ENCODE measurements at regions not wholly inside any gene's neighbourhood (a gene's known extent, or its start where the extent isn't known, plus 50 kb on each side); places are given as distances from the start of the nearest gene placed in this dataset.

DNA sequence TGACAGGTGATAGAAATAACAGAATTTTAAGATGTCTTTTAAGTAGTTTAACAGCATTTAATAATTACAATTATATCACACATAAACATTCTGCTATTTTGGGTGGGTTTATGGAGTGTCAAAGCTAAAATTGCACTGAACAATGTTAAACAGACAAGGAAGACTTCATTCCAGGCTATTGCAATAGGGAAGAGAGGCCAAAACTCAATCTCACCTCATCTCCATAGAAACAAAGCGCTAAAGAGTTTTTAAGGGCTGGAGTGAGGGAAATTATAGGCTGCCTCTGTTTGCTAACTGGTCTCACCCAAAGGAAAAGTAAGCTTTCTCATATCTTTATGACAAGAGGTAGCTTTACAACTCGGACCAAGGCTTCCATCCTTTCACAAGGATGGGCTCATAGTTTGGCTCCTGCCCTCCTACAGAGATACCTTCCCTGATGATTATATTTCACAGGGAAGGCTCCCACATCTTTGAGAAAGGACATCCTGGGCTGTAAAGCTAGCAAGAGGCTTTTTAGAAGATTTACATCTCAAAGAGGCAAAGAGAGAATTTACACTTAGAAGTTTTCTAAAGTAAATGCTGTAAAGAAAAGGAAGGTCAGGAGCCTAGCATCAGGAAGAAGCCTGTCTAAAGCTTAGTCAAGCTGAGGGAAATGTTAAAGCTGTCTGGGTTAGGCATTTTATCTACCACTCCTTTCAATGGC is 350.2 kb upstream of the IMPG1 start:
- no peak for DNase-seq
- peaks cover 21% of the 10 kb centered on the region for H3K9me3 Mint-ChIP-seq
- H3K27ac Mint-ChIP-seq, result no peak overlapping the region
- H3K4me3 Mint-ChIP-seq, result no peak overlapping the region
- no peaks in the 10 kb centered on the region for H3K27me3 Mint-ChIP-seq (ENCODE audit: insufficient read depth)
- no peaks in the 10 kb centered on the region for H3K4me1 Mint-ChIP-seq (ENCODE audit: low read depth)
- TF ChIP-seq, protein P1, sequence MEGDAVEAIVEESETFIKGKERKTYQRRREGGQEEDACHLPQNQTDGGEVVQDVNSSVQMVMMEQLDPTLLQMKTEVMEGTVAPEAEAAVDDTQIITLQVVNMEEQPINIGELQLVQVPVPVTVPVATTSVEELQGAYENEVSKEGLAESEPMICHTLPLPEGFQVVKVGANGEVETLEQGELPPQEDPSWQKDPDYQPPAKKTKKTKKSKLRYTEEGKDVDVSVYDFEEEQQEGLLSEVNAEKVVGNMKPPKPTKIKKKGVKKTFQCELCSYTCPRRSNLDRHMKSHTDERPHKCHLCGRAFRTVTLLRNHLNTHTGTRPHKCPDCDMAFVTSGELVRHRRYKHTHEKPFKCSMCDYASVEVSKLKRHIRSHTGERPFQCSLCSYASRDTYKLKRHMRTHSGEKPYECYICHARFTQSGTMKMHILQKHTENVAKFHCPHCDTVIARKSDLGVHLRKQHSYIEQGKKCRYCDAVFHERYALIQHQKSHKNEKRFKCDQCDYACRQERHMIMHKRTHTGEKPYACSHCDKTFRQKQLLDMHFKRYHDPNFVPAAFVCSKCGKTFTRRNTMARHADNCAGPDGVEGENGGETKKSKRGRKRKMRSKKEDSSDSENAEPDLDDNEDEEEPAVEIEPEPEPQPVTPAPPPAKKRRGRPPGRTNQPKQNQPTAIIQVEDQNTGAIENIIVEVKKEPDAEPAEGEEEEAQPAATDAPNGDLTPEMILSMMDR (IDR thresholded peaks at IDR 0.05), result no peak
- H3K36me3 Mint-ChIP-seq (ENCODE audit: low read depth), result no peaks in the 10 kb centered on the region

DNA sequence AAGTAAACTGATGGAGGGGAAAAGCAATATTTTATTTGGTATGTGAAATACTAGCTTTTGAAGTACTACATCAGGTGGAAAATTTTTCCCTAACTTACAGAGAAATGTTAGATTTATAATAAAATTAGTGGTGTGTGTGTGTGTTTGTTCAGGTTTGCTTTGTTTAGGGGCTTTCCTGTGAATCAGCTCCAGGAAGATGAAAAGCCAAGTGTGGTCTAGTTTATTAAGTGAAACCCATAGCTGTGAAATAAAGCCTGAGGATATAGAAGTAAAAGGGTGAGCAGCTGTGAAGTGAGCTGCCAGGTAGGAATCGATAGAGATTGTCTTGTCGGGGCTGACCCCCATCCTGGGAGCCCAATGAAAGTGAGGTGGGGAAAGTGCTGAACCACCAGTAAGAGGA is 347.6 kb upstream of the IMPG1 start:
- H3K4me3 Mint-ChIP-seq, result no peak overlapping the region
- H3K4me1 Mint-ChIP-seq (ENCODE audit: low read depth), result no peaks in the 10 kb centered on the region
- H3K36me3 Mint-ChIP-seq (ENCODE audit: low read depth), result no peaks in the 10 kb centered on the region
- no peaks in the 10 kb centered on the region for H3K27me3 Mint-ChIP-seq (ENCODE audit: insufficient read depth)
- DNase-seq, result no peak
- peaks cover 22% of the 10 kb centered on the region for H3K9me3 Mint-ChIP-seq
- TF ChIP-seq, protein P1 (IDR thresholded peaks at IDR 0.05), result no peak
- H3K27ac Mint-ChIP-seq, result no peak overlapping the region

DNA sequence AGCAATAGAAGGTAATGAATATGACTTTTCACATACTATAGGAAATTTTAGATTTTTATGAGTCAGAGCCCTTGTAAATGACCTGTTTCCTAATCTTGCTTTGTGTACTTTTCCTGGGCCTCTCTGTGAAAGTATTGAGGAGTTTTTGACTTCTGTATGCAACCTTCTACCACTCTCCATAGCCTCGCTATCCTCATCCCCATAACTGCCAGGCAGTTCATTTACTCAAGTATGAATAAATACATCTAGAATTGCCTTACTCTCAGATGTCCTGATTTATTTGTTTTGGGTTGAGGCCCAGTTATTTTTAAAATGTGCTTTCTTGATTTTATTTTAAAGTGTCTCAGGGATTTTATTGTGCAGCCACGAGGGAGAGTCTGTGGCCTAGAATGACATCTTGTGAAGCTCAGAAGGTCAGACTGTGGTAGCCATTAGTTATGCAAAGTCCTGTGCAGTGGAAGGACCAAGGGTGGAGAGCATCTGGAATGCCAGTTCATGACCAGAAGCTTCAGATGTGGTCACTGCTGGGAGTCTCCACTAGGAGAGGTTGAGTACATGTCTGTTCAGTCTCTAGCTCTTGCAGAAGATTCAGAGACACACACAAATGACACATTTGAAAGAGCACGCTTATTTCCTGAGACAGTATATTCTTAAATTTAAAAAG is 346.2 kb upstream of the IMPG1 start:
- Mint-ChIP-seq H3K36me3 (ENCODE audit: low read depth) (no peaks in the 10 kb centered on the region), H3K4me1 (ENCODE audit: low read depth) (no peaks in the 10 kb centered on the region), H3K27me3 (ENCODE audit: insufficient read depth) (no peaks in the 10 kb centered on the region), H3K9me3 (peaks cover 18% of the 10 kb centered on the region), H3K27ac (no peak overlapping the region), H3K4me3 (no peak overlapping the region)
- no peak for DNase-seq
- TF ChIP-seq, protein P1 (IDR thresholded peaks at IDR 0.05), result no peak

DNA sequence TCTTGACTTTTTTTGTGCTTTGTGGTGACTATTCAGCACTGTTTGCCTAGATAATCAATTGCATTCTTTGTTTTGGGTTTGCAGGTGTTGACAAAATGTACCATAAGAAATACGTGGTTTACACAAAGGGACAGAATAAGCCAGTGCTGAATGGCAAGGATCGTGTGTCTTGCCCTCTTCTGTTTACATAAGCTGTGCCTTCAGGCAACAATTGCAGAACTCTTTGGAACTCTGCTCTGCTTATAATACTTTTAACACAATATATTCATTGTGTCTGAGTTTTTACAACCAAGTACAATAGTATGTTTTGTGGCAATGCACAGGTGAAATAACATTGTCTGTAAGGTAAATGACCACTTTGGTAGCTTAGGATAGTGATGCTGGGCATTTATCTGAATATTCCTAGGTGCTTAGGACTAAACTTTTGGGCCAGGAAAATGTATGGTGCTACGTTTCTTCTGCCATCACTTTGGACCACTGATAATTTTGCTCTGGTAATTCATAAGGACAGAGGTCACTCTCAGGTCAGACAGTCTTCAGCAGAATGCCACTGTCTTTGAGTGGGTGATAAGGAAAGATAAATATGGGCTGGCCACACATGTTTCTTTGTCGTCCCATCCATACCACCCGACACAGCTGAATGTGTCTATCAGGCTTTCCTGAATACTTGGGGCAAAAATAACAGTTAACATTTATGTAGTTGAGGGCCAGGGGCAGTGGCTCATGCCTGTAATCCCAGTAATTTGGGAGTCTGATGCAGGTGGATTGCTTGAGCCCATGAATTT is 344.6 kb upstream of the IMPG1 start:
- H3K36me3 Mint-ChIP-seq (ENCODE audit: low read depth), result no peaks in the 10 kb centered on the region
- H3K27ac Mint-ChIP-seq, result no peak overlapping the region

GRCh38 chr6:76403064-76403463 is 330.6 kb upstream of the IMPG1 start:
- H3K36me3 Mint-ChIP-seq (ENCODE audit: low read depth), result no peaks in the 10 kb centered on the region
- H3K27ac Mint-ChIP-seq, result no peak overlapping the region
- no peak overlapping the region for H3K4me3 Mint-ChIP-seq
- TF ChIP-seq, protein P1 (IDR thresholded peaks at IDR 0.05), result no peak
- no peaks in the 10 kb centered on the region for H3K27me3 Mint-ChIP-seq (ENCODE audit: insufficient read depth)
- H3K9me3 Mint-ChIP-seq, result 0 out of 2 replicates have a peak, but pooled peaks cover under 1% of the 10 kb centered on the region
- DNase-seq, result no peak
- no peaks in the 10 kb centered on the region for H3K4me1 Mint-ChIP-seq (ENCODE audit: low read depth)

More for the DNA sequence above, 344.6 kb upstream of the IMPG1 start:
- DNase-seq, result no peak
- Mint-ChIP-seq H3K4me1 (ENCODE audit: low read depth) (no peaks in the 10 kb centered on the region), H3K27me3 (ENCODE audit: insufficient read depth) (no peaks in the 10 kb centered on the region), H3K9me3 (peaks cover 22% of the 10 kb centered on the region), H3K4me3 (no peak overlapping the region)
- TF ChIP-seq, protein P1 (IDR thresholded peaks at IDR 0.05), result no peak
